CD14-positive monocyte (primary cell): ENCODE measurements at regions not wholly inside any gene's neighbourhood (a gene's known extent, or its start where the extent isn't known, plus 50 kb on each side); places are given as distances from the start of the nearest gene placed in this dataset.

ENCODE experiments used
- DNase-seq, 3 donors: peaks; one replicate each; pipeline ENCODE4 v3.0.0-alpha.2; 2011 to 2022
- H2AFZ ChIP-seq: 2 replicates; pipeline ENCODE4 v1.6.0; 2012; ENCODE audit warnings: mild to moderate bottlenecking, low read depth, low read length, inconsistent platforms; ENCODE audit not compliant: insufficient read depth, poor library complexity, severe bottlenecking
- H3K27ac ChIP-seq, 2 donors: 1 replicate in 1 of 2; 2 replicates in 1 of 2; pipeline ENCODE4 v1.5.1; 2012 to 2013; ENCODE audit warnings: low read length in 2 of 2, control low read depth in 1 of 2, inconsistent platforms in 1 of 2, low read depth in 1 of 2, mild to moderate bottlenecking in 1 of 2
- H3K27me3 ChIP-seq, 2 donors: one replicate each; pipeline versions ENCODE4 v1.6.0 to v1.6.1; 2011 to 2013; ENCODE audit warnings: low read length in 2 of 2; ENCODE audit not compliant: control insufficient read depth in 2 of 2, insufficient read depth in 2 of 2
- H3K36me3 ChIP-seq, 2 donors: replicated peaks in 1 of 2; 1 replicate in 1 of 2; 2 replicates in 1 of 2; pipeline versions ENCODE4 v1.5.1 to v1.6.1; 2012 to 2013; ENCODE audit warnings: low read length in 2 of 2, control low read depth in 1 of 2, inconsistent platforms in 1 of 2, mild to moderate bottlenecking in 1 of 2; ENCODE audit not compliant: insufficient read depth in 2 of 2, control insufficient read depth in 1 of 2
- H3K4me1 ChIP-seq, 2 donors: 1 replicate in 1 of 2; 2 replicates in 1 of 2; pipeline versions ENCODE4 v1.5.1 to v1.6.1; 2012 to 2013; ENCODE audit warnings: low read length in 2 of 2, control low read depth in 1 of 2, inconsistent platforms in 1 of 2, mild to moderate bottlenecking in 1 of 2, moderate library complexity in 1 of 2; ENCODE audit not compliant: insufficient read depth in 2 of 2, control insufficient read depth in 1 of 2
- H3K4me2 ChIP-seq: replicated peaks from 2 replicates; pipeline ENCODE3; 2012; ENCODE audit warnings: low read length, moderate library complexity, mild to moderate bottlenecking; ENCODE audit not compliant: poor library complexity, severe bottlenecking; ENCODE audit errors: extremely low read depth
- H3K4me3 ChIP-seq, 3 experiments: fragments of 200-600 bp in 1 of 3; sonication (generic) in 1 of 3; replicated peaks in 1 of 3; 1 replicate in 2 of 3; 2 replicates in 1 of 3; pipeline ENCODE4 v1.5.1; 2011 to 2013; ENCODE audit warnings: low read length in 3 of 3, mild to moderate bottlenecking in 3 of 3, control low read depth in 2 of 3, low read depth in 2 of 3, inconsistent platforms in 1 of 3, moderate library complexity in 1 of 3
- H3K79me2 ChIP-seq: 2 replicates; pipeline ENCODE4 v1.6.0; 2012; ENCODE audit warnings: mild to moderate bottlenecking, control low read depth, inconsistent platforms, low read length, moderate library complexity; ENCODE audit not compliant: insufficient read depth
- H3K9ac ChIP-seq: 2 replicates; pipeline ENCODE4 v1.6.0; 2017; ENCODE audit warnings: low read length, mild to moderate bottlenecking; ENCODE audit not compliant: insufficient read depth, poor library complexity, severe bottlenecking
- H3K9me3 ChIP-seq, 2 donors: replicated peaks in 1 of 2; 1 replicate in 1 of 2; 2 replicates in 1 of 2; pipeline versions ENCODE4 v1.5.1 to v1.6.1; 2012 to 2013; ENCODE audit warnings: low read length in 2 of 2, control low read depth in 1 of 2; ENCODE audit not compliant: control insufficient read depth in 1 of 2, insufficient read depth in 1 of 2
- H4K20me1 ChIP-seq: 2 replicates; pipeline ENCODE4 v1.6.0; 2012; ENCODE audit warnings: mild to moderate bottlenecking, low read length, control low read depth, moderate library complexity; ENCODE audit not compliant: insufficient read depth
- H3K27ac Mint-ChIP-seq, 7 donors: one replicate each; pipeline ENCODE4 v1.8.0; 2020; ENCODE audit warnings: mild to moderate bottlenecking in 7 of 7, mixed read lengths in 7 of 7, moderate library complexity in 6 of 7, inconsistent platforms in 2 of 7
- H3K27me3 Mint-ChIP-seq, 3 donors: one replicate each; pipeline ENCODE4 v1.8.0; 2021 to 2022; ENCODE audit warnings: low read depth in 3 of 3, mild to moderate bottlenecking in 3 of 3, mixed read lengths in 3 of 3, moderate library complexity in 3 of 3, inconsistent platforms in 1 of 3
- H3K36me3 Mint-ChIP-seq, 2 donors: one replicate each; pipeline ENCODE4 v1.8.0; 2020; ENCODE audit warnings: mixed read lengths in 2 of 2, inconsistent platforms in 1 of 2, mild to moderate bottlenecking in 1 of 2
- H3K4me1 Mint-ChIP-seq: one replicate; pipeline ENCODE4 v1.8.0; 2020; ENCODE audit warnings: mild to moderate bottlenecking, mixed read lengths
- H3K4me3 Mint-ChIP-seq, 2 donors: one replicate each; pipeline ENCODE4 v1.8.0; 2020; ENCODE audit warnings: mild to moderate bottlenecking in 2 of 2, mixed read lengths in 2 of 2, moderate library complexity in 1 of 2
- H3K9me3 Mint-ChIP-seq, 7 donors: one replicate each; pipeline ENCODE4 v1.8.0; 2020 to 2022; ENCODE audit warnings: mixed read lengths in 7 of 7, mild to moderate bottlenecking in 6 of 7, moderate library complexity in 6 of 7, inconsistent platforms in 2 of 7
- CTCF ChIP-seq: fragments of 200-600 bp; IDR thresholded peaks from one replicate; pipeline ENCODE4 v1.8.0; 2022; ENCODE audit warnings: antibody characterized with exemption, mild to moderate bottlenecking
- WGBS: methylation state at CpG from one replicate; pipeline ENCODE4 v1.1.5; 2013; ENCODE audit warnings: missing lambda C conversion rate; ENCODE audit not compliant: insufficient coverage; 5-methylcytosine and 5-hydroxymethylcytosine counted together
- intact Hi-C, 2 donors: fragments of 100-400 bp; cut with micrococcal nuclease; formaldehyde crosslinking; loops; one replicate each; pipeline versions ENCODE4 v1.15.0 to v1.15.1; 2023

- Histone ChIP-seq H3K9me3 (no peaks in the 10 kb centered on the region), H3K27me3 (no peaks in the 10 kb centered on the region), H3K9ac (no peak overlapping the region), H3K36me3 (no peaks in the 10 kb centered on the region), H3K79me2 (no peaks in the 10 kb centered on the region), H2AFZ (no peak overlapping the region), H3K4me3 (no peak overlapping the region), H4K20me1 (no peaks in the 10 kb centered on the region), H3K4me1 (no peaks in the 10 kb centered on the region), H3K27ac (no peak overlapping the region), H3K4me2 (no peak overlapping the region)
- Mint-ChIP-seq H3K9me3 (peaks cover 0 to 3% (median 0%) of the 10 kb centered on the region in 7 donors), H3K27me3 (peaks cover 0 to 4% (median 2%) of the 10 kb centered on the region in 3 donors), H3K36me3 (no peaks in the 10 kb centered on the region), H3K4me3 (no peak overlapping the region), H3K4me1 (no peaks in the 10 kb centered on the region), H3K27ac (no peak overlapping the region)
- 88% methylated on average over 1 of the region's 1 CpG for WGBS
- no peak for DNase-seq
- intact Hi-C loops = no loop called here
- no peak for TF ChIP-seq CTCF
Observed at GRCh38 chr2:17101091-17101490, 417.1 kb downstream of the RAD51AP2 start.

- Mint-ChIP-seq H3K36me3 (no peaks in the 10 kb centered on the region), H3K4me1 (no peaks in the 10 kb centered on the region), H3K27me3 (peaks cover 0 to 7% (median 0%) of the 10 kb centered on the region in 3 donors), H3K27ac (no peak overlapping the region), H3K9me3 (peaks cover 0 to 5% (median 0%) of the 10 kb centered on the region in 7 donors), H3K4me3 (no peak overlapping the region)
- Histone ChIP-seq H3K9ac (no peak overlapping the region), H3K9me3 (no peaks in the 10 kb centered on the region), H3K4me3 (no peak overlapping the region), H2AFZ (no peak overlapping the region), H3K36me3 (no peaks in the 10 kb centered on the region), H3K27me3 (no peaks in the 10 kb centered on the region), H3K27ac (no peak overlapping the region), H4K20me1 (no peaks in the 10 kb centered on the region), H3K4me1 (no peaks in the 10 kb centered on the region), H3K4me2 (no peak overlapping the region), H3K79me2 (no peaks in the 10 kb centered on the region)
- WGBS = no CpG with 5 or more reads among the region's 2 CpGs
- TF ChIP-seq CTCF = no peak
- intact Hi-C loops = no loop called here
- DNase-seq = no peak
Observed at GRCh38 chr2:17095340-17095739, 422.9 kb downstream of the RAD51AP2 start.
